HCEC 1CT (cell line): ENCODE measurements at regions not wholly inside any gene's neighbourhood (a gene's known extent, or its start where the extent isn't known, plus 50 kb on each side); places are given as distances from the start of the nearest gene placed in this dataset.
"Not testable (repeated sequence)": the region's sequence is repeated elsewhere in the genome, so short reads cannot be mapped to it uniquely, and the experiment has no call there.

ENCODE experiments used
- DNase-seq: peaks from one replicate; pipeline ENCODE4 v3.0.0-alpha.2; 2017

DNA sequence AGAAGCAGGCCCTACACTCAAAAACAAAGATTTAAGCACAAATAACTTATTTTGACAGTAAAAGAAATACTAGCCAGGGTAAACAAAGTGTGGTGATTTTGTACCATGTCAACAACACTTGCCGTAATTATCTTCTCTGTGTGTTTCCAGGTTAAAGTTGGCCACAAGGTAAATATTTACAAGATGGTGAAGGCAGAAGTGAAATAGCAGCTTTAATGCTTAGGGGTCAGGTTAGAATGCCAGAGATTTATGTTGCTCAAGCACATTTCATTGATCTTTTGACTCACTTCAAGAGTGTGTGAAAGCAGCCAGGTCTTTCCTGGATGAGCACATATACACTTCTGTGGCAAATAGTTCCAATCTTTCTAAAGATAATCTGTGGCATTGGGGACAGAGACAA is 270.2 kb upstream of the LUZP2 start:
- no peak for DNase-seq

DNA sequence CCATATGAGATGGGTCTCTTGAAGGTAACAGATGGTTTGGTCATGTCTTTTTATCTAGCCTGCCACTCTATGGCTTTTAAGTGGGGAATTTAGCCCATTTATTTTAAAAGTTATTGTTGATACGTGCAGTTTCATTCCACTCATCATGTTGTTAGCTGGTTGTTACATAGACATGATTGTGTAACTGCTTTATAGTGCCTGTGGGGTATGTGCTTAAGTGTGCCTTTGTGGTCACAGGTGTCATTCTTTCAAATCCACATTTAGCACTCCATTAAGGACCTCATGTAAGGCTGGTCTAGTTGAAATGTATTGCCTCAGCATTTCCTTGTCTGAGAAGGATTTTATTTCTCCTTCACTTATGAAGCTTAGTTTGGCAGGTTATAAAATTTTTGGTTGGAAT is 263.8 kb upstream of the LUZP2 start:
- DNase-seq: no peak

GRCh38 chr11:24234822-24235508 is 261.9 kb upstream of the LUZP2 start:
- DNase-seq: peak; percentile 65

DNA sequence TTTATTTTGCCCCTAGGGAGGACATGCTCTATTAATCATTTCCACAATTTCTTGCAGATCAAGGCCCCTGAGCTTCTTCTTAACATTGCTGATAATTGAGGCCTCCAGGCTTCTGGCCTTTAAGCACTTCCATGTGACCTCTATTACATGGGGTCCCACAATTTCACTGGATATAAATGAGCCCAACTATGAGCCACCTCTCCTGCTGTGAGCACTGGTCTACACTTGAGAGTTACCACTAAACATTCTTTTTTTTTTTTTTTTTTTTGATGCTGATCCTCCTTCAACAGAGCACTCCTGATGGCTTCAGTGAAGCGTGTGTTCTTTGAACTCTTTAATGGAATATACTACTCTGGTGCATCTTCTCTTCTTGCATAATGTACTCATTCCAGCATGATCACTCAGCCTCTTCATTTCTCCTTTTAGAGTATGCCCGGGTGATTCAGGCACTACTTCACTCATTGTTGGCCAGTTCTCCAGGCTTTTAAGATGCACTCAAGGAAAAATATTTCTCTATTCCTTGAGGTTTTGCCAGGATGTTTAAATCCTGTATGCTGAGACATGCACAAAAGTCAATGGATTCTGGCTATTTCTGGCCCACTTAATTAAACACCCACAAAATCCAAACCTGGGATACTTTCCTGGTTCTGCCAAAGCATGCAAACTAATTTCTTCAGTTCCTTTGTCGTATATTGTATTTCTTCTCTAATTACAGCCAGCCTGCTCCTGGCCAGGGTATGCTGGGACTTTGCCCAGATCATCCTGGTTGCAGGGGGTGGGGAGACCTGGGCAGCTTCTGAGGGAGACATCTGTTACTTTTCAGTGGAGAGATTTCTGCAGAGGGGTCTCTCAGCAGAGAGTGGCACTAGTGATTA is 257.8 kb upstream of the LUZP2 start:
- DNase-seq: peak; percentile 81

GRCh38 chr11:24239930-24240329 is 256.9 kb upstream of the LUZP2 start:
- DNase-seq: no peak

DNA sequence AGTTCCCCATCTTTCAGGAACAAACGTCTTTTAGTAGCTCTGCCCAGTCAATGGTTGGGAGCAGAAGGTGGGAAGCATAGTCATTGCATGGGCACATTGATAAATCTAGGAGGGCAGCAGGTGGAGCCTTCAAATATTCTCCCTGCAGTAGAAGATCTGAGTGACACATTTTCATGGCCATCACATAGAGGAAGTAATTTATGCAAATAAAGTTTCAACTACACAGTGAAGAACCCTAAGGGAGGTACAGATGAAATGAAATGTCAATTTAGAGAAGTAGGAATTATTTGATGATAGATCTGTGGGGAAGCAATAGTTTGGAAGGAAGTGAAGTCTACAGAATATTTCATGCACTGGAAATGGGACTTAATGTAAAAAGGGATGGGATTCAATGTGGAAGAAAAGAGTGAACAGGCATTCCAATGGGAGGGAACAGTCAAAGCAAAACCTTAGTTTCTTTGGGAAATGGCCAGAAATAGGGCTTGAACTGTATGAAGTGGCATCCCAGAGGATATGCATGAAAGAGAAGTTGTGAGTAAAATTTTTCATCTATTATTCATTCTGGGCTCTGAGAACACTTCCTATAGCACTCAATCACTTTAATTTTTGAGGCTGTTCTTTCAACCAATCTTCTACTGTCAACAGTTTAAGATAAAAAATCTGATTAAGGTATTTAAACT is 256.2 kb upstream of the LUZP2 start:
- no peak for DNase-seq

GRCh38 chr11:24246715-24247114 is 250.1 kb upstream of the LUZP2 start:
- no peak for DNase-seq

- DNase-seq: no peak
Observed at GRCh38 chr11:24247846-24248245, 249.0 kb upstream of the LUZP2 start.

GRCh38 chr11:24249921-24250320 is 246.9 kb upstream of the LUZP2 start:
- DNase-seq: no peak

DNA sequence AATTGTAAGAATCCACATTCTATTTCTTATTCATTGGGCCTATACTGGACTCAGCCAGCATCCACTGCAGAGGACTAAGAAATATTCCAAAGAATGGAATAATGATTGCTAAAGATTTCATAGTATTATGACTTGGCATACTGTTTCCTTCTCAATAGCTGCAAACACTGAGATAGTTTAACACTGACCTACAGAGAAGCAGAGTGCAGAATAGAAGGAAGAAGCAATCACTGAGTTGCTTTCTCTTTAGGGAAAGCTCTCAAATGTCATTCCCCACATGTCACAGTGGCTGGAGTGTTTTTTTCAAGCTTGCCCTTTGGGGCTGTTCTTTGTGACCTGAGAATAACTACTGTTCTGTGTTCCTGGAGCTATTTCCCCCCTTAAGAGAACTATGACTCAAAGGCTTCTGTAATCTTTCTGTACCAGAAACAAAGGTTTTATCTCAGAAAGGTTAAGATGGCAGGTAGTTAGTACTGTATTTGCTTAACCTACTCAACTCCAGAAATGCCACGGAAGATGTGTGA is 243.6 kb upstream of the LUZP2 start:
- DNase-seq: no peak

DNA sequence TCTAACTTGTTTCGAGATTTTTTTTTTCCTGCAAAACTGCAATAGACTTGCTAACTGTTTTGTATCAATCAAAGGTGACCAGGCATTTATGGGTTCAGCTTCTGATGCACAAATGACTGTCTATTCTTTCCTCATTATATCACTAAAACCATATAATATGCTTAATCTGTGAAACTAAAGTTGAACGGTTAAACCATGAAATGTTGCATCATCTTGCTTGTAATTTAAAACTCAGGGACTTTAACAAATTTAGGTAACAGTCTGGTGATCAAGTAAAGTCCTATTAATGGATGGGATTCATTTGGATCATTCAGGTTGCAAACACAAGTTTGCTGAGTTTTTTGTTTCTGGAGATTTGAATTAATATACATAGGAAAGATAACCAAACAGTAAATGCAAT is 232.0 kb upstream of the LUZP2 start:
- DNase-seq: no peak

- DNase-seq: no peak
Observed at GRCh38 chr11:24267014-24267413, 229.8 kb upstream of the LUZP2 start.

GRCh38 chr11:24271798-24272197 is 225.1 kb upstream of the LUZP2 start:
- DNase-seq: no peak

DNA sequence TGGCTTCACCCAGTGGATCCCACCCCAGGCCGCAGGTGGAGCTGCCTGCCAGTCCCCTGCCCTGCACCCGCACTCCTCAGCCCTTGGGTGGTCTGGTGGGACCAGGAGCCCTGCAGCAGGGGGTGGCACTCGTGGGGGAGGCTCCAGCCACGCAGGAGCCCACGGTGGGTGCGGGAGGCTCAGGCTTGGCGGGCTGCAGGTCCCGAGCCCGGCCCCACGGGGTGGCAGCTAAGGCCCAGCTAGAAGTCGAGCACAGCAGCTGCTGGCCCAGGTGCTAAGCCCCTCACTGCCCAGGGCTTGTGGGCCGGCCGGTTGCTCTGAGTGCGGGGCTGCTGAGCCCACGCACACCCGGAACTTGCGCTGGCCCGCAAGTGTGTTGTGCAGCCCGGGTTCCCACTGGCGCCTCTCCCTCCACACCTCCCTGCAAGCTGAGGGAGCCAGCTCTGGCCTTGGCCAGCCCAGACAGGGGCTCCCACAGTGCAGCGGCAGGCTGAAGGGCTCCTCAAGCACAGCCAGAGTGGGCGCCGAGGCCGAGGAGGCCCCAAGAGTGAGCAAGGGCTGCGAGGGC is 222.6 kb upstream of the LUZP2 start:
- DNase-seq: not testable (repeated sequence)

GRCh38 chr11:24286238-24286637 is 210.6 kb upstream of the LUZP2 start:
- DNase-seq: no peak

- no peak for DNase-seq
Observed at GRCh38 chr11:24289301-24289700, 207.6 kb upstream of the LUZP2 start.

- DNase-seq: no peak
Observed at GRCh38 chr11:24293964-24294363, 202.9 kb upstream of the LUZP2 start.

DNA sequence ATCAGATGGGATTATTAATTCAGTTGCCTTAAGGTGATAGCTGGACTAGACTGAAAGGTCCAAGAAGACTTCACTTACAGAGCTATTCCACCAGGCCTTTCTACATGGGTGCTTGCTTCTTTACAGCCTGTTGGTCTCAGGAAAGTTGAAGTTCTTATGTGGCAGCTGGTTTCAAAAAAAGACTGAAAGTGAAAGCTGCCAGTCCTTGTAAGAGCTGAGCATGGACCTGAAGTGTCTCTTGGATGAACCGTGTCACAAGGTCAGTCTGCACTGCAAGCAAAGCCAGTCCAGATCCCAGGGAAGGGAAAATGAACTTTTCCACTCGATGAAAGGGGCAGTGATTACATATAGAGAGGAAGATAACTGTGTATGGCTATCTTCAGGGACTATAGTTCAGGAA is 201.5 kb upstream of the LUZP2 start:
- no peak for DNase-seq

DNA sequence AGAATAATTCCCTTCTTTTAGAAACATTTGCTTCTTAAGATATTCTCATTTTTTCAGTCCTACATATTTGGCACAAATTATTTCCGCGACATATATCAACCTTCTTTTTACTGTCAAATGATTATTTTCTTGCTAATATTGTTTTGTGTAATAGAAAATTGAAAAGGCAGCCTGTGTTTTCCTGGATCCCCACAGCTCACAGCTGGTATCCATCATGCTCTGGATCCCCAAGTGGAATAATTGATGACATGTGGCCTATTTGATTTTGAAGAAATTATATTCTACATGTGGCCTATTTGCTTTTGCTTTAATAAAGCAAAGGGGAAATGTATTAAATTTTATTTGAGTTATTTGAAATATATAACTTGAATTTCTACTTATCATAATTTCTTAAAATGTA is 199.4 kb upstream of the LUZP2 start:
- no peak for DNase-seq

DNA sequence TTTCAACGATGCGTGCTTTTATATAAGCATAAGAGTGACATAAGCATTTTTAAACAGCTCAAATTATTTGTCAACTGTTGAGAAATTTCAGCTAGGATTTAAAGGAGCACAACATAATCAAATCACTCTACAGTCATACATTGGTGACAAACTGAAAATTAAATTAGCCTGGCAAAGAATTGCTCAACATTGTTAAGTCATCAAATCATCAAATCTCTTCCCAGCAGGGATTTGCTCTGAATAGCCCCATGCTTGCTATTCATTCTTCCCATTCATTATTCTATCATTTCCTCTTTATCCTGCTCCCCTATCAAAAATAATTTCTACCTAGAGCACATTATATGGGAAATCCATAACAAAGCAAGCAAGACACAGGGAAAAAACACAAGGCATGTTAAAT is 198.7 kb upstream of the LUZP2 start:
- DNase-seq: no peak

DNA sequence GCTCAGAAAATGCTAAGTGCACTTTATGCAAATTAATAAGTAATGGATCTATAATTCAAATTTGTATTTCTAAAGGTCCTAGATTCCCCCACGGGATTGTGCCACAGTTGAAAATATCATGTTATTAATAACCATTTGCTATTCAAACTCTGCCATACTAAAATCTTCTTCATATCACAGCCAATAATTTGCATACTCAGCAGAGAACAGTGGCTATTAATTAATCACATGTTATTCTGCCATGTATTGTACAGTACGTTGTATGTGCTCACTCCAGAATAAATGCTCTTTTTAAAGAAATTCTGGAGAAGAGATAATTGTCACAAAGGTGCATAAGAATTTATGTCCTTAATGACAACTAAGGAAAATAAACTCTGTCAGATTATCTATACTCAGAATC is 184.9 kb upstream of the LUZP2 start:
- no peak for DNase-seq

DNA sequence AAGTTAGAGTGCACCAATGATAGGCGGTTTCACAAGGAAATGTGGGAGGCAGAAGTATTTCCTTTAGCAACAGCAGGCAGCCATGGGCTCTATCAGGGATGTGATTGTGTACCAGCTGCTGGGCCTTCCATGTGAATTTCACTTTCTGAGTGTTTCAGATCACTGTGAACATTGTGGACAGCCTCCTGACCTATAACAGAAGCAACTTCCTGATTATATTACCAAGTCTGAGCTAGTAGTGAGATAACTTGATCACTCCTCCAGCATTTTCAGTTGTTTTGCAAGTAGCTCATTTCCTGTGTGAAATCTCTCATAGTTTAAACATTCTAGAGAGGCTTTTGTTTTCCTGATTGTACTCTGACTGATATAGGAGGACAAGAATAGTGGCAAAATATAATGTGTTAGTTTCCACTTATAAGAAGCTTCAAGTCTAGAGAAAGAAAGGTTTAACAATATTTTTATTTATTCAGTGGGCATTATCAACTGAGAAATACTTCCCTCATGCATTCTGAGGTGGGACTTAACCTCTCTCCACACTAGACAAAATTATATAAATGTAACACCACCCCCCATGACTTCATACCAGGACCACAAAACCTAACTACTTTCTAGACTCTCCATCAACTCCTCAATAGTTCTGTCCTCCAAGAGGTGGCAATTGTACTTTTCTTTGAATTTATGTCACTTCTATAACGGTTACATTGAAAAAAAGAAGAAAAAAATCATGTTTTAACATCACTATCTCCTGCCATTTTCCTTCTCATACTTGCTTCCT is 184.2 kb upstream of the LUZP2 start:
- DNase-seq: no peak

GRCh38 chr11:24321229-24321628 is 175.6 kb upstream of the LUZP2 start:
- no peak for DNase-seq
